OCI-LY1 (cell line): ENCODE measurements at regions not wholly inside any gene's neighbourhood (a gene's known extent, or its start where the extent isn't known, plus 50 kb on each side); places are given as distances from the start of the nearest gene placed in this dataset.
"Not testable (repeated sequence)": the region's sequence is repeated elsewhere in the genome, so short reads cannot be mapped to it uniquely, and the experiment has no call there.

Experiments
- H2AFZ ChIP-seq: fragments of 200-600 bp; sonication (generic), shearing (Covaris generic); 2 replicates; pipeline ENCODE4 v1.6.0; 2014; ENCODE audit warnings: antibody characterized with exemption, mild to moderate bottlenecking, low read length
- H3F3A ChIP-seq: fragments of 200-600 bp; sonication (generic), shearing (Covaris generic); 2 replicates; pipeline ENCODE4 v1.6.0; 2014; ENCODE audit warnings: mild to moderate bottlenecking, antibody characterized with exemption, low read length, moderate library complexity; ENCODE audit not compliant: insufficient read depth
- H3K27ac ChIP-seq: fragments of 200-600 bp; sonication (generic); 2 replicates; pipeline ENCODE4 v1.5.1; 2014; ENCODE audit warnings: low read length, mixed run types, mild to moderate bottlenecking, low read depth; ENCODE audit not compliant: poor library complexity, severe bottlenecking
- H3K27me3 ChIP-seq: fragments of 200-600 bp; sonication (generic); 2 replicates; pipeline ENCODE4 v1.6.0; 2014; ENCODE audit warnings: antibody characterized with exemption, mild to moderate bottlenecking, low read length, moderate library complexity; ENCODE audit not compliant: insufficient read depth
- H3K36me3 ChIP-seq: fragments of 200-600 bp; sonication (generic); 2 replicates; pipeline ENCODE4 v1.6.1; 2014; ENCODE audit warnings: mild to moderate bottlenecking, antibody characterized with exemption, low read length, moderate library complexity, mixed read lengths; ENCODE audit not compliant: insufficient read depth
- H3K4me1 ChIP-seq: fragments of 200-600 bp; sonication (generic); 2 replicates; pipeline ENCODE4 v1.5.1; 2014; ENCODE audit warnings: mild to moderate bottlenecking, low read length, moderate library complexity; ENCODE audit not compliant: insufficient read depth, severe bottlenecking
- H3K4me2 ChIP-seq: fragments of 200-600 bp; sonication (generic), shearing (Covaris generic); 2 replicates; pipeline ENCODE4 v1.6.1; 2014; ENCODE audit warnings: low read length
- H3K4me3 ChIP-seq: fragments of 200-600 bp; sonication (generic); 2 replicates; pipeline ENCODE4 v1.5.1; 2014; ENCODE audit warnings: low read length, low read depth, mild to moderate bottlenecking, mixed read lengths; ENCODE audit not compliant: poor library complexity, severe bottlenecking
- H3K79me2 ChIP-seq: fragments of 200-600 bp; shearing (Covaris generic); 2 replicates; pipeline ENCODE4 v1.6.1; 2016; ENCODE audit warnings: mixed run types, low read length, mixed read lengths; ENCODE audit not compliant: insufficient read depth
- H3K9ac ChIP-seq: fragments of 200-600 bp; sonication (generic), shearing (Covaris generic); 2 replicates; pipeline ENCODE4 v1.6.1; 2014; ENCODE audit warnings: mild to moderate bottlenecking, low read length, mixed read lengths
- H3K9me2 ChIP-seq: fragments of 200-600 bp; sonication (generic), shearing (Covaris generic); 2 replicates; pipeline ENCODE4 v1.6.1; 2014; ENCODE audit warnings: low read depth, mild to moderate bottlenecking, low read length, mixed read lengths
- H3K9me3 ChIP-seq: fragments of 200-600 bp; shearing (Covaris generic); 2 replicates; pipeline ENCODE4 v1.6.1; 2014; ENCODE audit warnings: low read length, mixed read lengths
- H4K20me1 ChIP-seq: fragments of 200-600 bp; sonication (generic), shearing (Covaris generic); 2 replicates; pipeline ENCODE4 v1.6.0; 2016; ENCODE audit warnings: mild to moderate bottlenecking, low read length; ENCODE audit not compliant: insufficient read depth
- CTCF ChIP-seq: fragments of 200-600 bp; sonication (generic), shearing (Covaris generic); IDR thresholded peaks from 2 replicates; pipeline ENCODE4 v1.5.1; 2017; ENCODE audit warnings: mild to moderate bottlenecking, antibody characterized with exemption, low read length, moderate library complexity, mixed read lengths
- EZH2 ChIP-seq: fragments of 200-600 bp; sonication (generic), shearing (Covaris generic); IDR thresholded peaks from 2 replicates; pipeline ENCODE4 v1.8.0; 2017; ENCODE audit warnings: borderline replicate concordance, mixed run types, mild to moderate bottlenecking, antibody characterized with exemption, low read length, moderate library complexity, mixed read lengths

GRCh38 chr4:147163311-147163710 lies 217.6 kb upstream of the TTC29 start:
- no peaks in the 10 kb centered on the region for H3K4me1 ChIP-seq

GRCh38 chr4:147168200-147168599 lies 222.5 kb upstream of the TTC29 start:
- not testable (repeated sequence) for H3K9me2 ChIP-seq, H3K4me3 ChIP-seq, H3K4me2 ChIP-seq, H3K27me3 ChIP-seq, H3K4me1 ChIP-seq, H3K27ac ChIP-seq, H3K36me3 ChIP-seq, H3F3A ChIP-seq, H3K9ac ChIP-seq, H2AFZ ChIP-seq, H3K79me2 ChIP-seq, H3K9me3 ChIP-seq, H4K20me1 ChIP-seq

More at GRCh38 chr4:147163311-147163710, 217.6 kb upstream of the TTC29 start:
- Histone ChIP-seq H3K9me2 (no peaks in the 10 kb centered on the region), H3K4me3 (no peak overlapping the region), H3F3A (no peaks in the 10 kb centered on the region), H3K9me3 (no peaks in the 10 kb centered on the region), H3K27me3 (no peaks in the 10 kb centered on the region), H3K36me3 (no peaks in the 10 kb centered on the region), H2AFZ (no peak overlapping the region), H3K27ac (no peak overlapping the region), H4K20me1 (no peaks in the 10 kb centered on the region), H3K79me2 (no peaks in the 10 kb centered on the region), H3K9ac (no peak overlapping the region), H3K4me2 (no peak overlapping the region)
- TF ChIP-seq EZH2 (no peak), CTCF (no peak)

- no peaks in the 10 kb centered on the region for H3K4me1 ChIP-seq
Observed at GRCh38 chr4:147173322-147173721, 227.7 kb upstream of the TTC29 start.

More at GRCh38 chr4:147173322-147173721, 227.7 kb upstream of the TTC29 start:
- Histone ChIP-seq H3K4me3 (no peak overlapping the region), H3K36me3 (no peaks in the 10 kb centered on the region), H3K27me3 (no peaks in the 10 kb centered on the region), H3K4me2 (no peak overlapping the region), H3K9me3 (no peaks in the 10 kb centered on the region), H3K9ac (no peak overlapping the region), H3K9me2 (no peaks in the 10 kb centered on the region), H4K20me1 (no peaks in the 10 kb centered on the region), H2AFZ (no peak overlapping the region), H3K79me2 (no peaks in the 10 kb centered on the region), H3K27ac (no peak overlapping the region), H3F3A (no peaks in the 10 kb centered on the region)
- TF ChIP-seq CTCF (no peak), EZH2 (no peak)
